GM12891 (cell line): ENCODE measurements at regions not wholly inside any gene's neighbourhood (a gene's known extent, or its start where the extent isn't known, plus 50 kb on each side); places are given as distances from the start of the nearest gene placed in this dataset.
"Not testable (repeated sequence)": the region's sequence is repeated elsewhere in the genome, so short reads cannot be mapped to it uniquely, and the experiment has no call there.

ENCODE experiments used
- DNase-seq: peaks from one replicate; pipeline ENCODE4 v3.0.0; 2011; ENCODE audit warnings: low spot score; ENCODE audit not compliant: insufficient read length
- FAIRE-seq: peaks from 2 replicates; lab custom pipeline; 2011; peaks lifted over from hg19 to GRCh38; lab: Jason Lieb, UNC
- PAX5 ChIP-seq: IDR thresholded peaks from 2 replicates; pipeline ENCODE4 v1.6.1; 2011; ENCODE audit warnings: low read length, moderate library complexity, mild to moderate bottlenecking; ENCODE audit not compliant: insufficient read depth, severe bottlenecking
- POLR2A ChIP-seq: IDR thresholded peaks from 2 replicates; pipeline ENCODE4 v1.6.1; 2011; ENCODE audit warnings: low read depth, low read length, control low read depth
- POLR2AphosphoS5 ChIP-seq: IDR thresholded peaks from 2 replicates; pipeline ENCODE4 v1.6.1; 2011; ENCODE audit warnings: low read depth, low read length, control low read depth
- POU2F2 ChIP-seq: IDR thresholded peaks from 2 replicates; pipeline ENCODE4 v1.6.1; 2011; ENCODE audit warnings: low read depth, mild to moderate bottlenecking, control low read depth, low read length, moderate library complexity
- SPI1 ChIP-seq: IDR thresholded peaks from 2 replicates; pipeline ENCODE4 v1.6.1; 2011; ENCODE audit warnings: low read depth, low read length, control low read depth
- TAF1 ChIP-seq: IDR thresholded peaks from 2 replicates; pipeline ENCODE4 v1.6.1; 2011; ENCODE audit warnings: low read depth, low read length, control low read depth

DNA sequence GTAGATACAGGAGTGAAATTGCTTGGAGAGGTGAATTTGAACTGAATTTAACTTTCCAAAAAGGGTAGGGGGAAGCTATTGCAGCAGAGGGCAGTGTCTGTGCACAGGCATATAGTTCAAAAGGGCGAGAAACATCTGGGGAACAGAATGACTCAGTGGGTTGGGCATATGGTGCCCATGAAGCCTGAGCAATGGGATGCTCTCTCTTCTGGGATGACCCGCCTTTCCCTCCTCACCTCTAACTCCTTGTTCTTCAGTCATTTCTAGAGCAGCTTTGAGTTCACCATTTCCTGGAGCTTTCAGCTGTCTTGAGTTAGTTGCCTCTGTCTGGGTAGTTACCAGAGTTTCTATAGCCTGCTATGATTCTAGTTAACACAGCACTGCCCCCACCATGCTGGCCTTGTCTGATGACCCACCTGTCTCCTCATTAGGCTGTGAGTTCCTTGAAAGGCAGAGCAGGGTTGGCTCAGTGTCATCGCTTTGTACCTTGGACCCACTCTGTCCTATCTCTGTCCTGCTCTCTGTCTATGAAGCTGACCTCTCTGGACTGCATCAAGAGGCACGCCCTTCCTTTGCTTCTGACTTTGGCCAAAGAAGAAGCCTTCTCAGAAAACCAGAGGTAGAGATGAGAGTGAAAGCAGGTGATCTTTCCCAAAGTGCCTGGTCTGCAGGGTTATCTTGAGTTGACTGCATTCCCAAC is 299.6 kb upstream of the KLF4 start:
- DNase-seq (no peak), FAIRE-seq (no peak)
- no peak for TF ChIP-seq SPI1
- TF ChIP-seq POLR2A, result no peak
- no peak for TF ChIP-seq PAX5
- no peak for TF ChIP-seq TAF1
- TF ChIP-seq POU2F2, result no peak
- no peak for TF ChIP-seq POLR2AphosphoS5

- DNase-seq (no peak), FAIRE-seq (no peak)
- TF ChIP-seq TAF1 (no peak), PAX5 (no peak), POU2F2 (no peak)
Measured at GRCh38 chr9:107786561-107786960, 297.0 kb upstream of the KLF4 start.

DNA sequence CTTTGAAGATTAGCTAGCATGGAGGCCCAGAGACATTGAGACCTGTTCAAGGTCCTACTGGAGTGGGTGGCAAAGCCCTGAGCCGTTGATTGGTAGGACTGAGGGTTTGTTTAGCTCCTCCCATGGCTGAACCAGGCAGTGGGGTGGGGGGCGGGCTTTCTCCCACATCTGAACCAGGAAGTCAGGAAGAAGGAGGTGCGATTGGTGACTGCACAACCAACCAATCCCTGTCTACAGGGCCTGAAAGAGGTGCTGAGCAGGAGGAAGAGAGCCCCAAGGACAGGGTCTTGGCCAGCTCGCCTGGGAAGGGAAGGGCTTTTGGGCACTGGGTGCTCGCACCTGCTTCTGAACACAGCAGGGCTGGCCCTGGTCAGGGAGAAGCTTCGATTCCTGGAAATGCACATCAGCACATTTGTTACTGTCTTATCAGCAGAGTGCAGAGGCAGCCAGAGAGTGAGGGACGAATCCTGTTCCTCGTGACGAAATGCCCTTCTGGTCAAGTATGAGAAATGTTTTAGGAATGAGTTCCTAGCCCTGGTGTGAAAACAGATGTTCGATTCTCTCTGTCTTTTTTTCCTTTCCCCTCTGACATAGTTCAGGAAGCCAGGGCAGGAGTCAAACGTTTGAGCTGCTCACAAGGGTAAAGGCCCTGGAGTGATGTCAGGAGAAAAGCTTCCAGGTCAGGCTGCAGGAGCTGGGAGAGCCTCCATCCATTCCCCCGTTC is 294.8 kb upstream of the KLF4 start:
- TF ChIP-seq TAF1, result no peak
- TF ChIP-seq POU2F2, result no peak
- no peak for TF ChIP-seq PAX5
- no peak for TF ChIP-seq POLR2A
- TF ChIP-seq POLR2AphosphoS5, result no peak
- no peak for TF ChIP-seq SPI1
- no peak for FAIRE-seq
- DNase-seq, result no peak

GRCh38 chr9:107782789-107783188 is 293.2 kb upstream of the KLF4 start:
- FAIRE-seq (no peak), DNase-seq (no peak)
- TF ChIP-seq PAX5 (no peak), SPI1 (no peak), POU2F2 (no peak), TAF1 (no peak), POLR2AphosphoS5 (no peak), POLR2A (no peak)

DNA sequence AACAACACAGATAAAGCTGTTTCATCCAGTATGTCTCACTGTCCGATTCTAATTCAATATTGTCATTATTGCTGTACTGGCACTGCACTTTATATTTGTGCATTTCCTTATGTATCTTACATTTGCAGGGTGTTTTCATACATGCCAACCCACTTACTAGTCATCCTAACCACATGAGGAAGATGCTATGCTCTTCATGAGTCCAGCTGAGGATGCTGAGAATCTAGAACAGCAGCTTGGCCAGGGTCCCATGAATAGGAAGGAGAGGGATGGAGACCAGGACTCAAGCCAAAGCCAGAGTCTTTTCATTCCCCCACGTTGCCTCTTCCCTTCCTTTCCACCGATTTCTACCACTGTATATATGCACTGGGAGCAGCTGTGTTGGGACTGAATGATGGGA is 292.8 kb upstream of the KLF4 start:
- TF ChIP-seq POLR2A, result no peak
- no peak for TF ChIP-seq PAX5
- TF ChIP-seq POLR2AphosphoS5, result no peak
- no peak for TF ChIP-seq TAF1
- TF ChIP-seq POU2F2, result no peak
- TF ChIP-seq SPI1, result no peak
- DNase-seq, result no peak
- no peak for FAIRE-seq

- no peak for DNase-seq
- TF ChIP-seq SPI1, result no peak
- TF ChIP-seq POLR2AphosphoS5, result no peak
- TF ChIP-seq TAF1, result no peak
- TF ChIP-seq POU2F2, result no peak
- TF ChIP-seq PAX5, result no peak
- TF ChIP-seq POLR2A, result no peak
- no peak for FAIRE-seq
Measured at GRCh38 chr9:107780960-107781359, 291.4 kb upstream of the KLF4 start.

DNA sequence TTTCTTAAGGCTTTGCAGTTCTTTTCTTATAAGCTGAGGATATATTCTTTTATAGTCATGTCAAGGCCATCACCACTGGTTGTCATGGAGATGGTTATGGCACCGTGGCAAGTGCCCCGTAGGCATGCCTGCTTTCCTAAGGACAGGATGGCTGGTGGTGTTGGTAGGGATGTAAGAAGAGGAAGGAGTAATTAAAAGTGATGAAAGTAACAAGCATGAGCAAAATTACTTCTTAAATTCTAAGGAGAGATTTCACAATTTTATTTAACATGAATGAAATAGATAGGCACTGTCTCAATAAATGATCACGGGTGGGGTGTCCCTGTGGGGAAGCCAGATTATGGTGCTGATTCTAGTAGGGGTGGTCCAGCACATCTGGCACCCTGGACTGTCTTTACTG is 290.2 kb upstream of the KLF4 start:
- FAIRE-seq, result no peak
- TF ChIP-seq TAF1 (no peak), SPI1 (no peak), PAX5 (no peak)
- no peak for DNase-seq

DNA sequence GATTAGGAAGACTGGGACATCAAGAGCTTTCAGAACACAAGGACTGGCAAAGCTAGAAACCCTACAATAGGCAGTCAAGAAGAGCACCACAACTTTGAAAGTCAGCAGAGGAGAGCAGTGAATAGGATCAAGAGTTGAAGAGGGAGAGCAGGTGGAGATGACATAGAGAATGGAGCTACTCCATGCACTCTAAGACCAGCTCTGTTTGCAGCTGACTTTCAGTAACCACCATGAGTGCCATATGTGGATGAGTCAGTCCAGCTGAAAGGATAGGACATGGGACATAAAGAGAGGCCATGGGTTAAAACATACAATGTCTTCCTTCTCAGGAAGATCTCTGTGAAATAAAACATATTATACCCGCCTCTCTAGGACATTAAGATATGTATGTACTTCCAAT is 289.1 kb upstream of the KLF4 start:
- no peak for FAIRE-seq
- DNase-seq, result no peak
- TF ChIP-seq TAF1, result no peak
- no peak for TF ChIP-seq POLR2AphosphoS5
- no peak for TF ChIP-seq SPI1
- TF ChIP-seq POU2F2, result no peak
- TF ChIP-seq PAX5, result no peak
- no peak for TF ChIP-seq POLR2A

DNA sequence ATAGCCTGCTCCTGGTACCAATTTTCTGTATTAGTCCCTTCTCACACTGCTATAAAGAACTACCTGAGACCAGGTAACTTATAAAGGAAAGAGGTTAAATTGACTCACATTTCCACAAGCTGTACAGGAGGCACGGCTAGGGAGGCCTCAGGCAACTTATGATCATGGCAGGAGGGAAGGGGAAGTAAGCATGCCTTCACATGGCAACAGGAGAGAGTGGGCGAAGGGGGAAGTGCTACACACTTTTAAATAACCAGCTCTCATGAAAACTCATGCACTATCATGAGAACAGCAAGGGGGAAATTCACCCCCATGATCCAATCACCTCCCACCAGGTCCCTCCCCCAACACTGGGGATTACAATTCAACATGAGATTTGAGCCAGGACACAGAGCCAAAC is 284.5 kb upstream of the KLF4 start:
- not testable (repeated sequence) for FAIRE-seq, DNase-seq
- TF ChIP-seq SPI1, result peak; percentile 7; the same call in 1 of the 2 replicates

- FAIRE-seq, result no peak
- no peak for DNase-seq
- TF ChIP-seq POU2F2 (no peak), TAF1 (no peak), PAX5 (no peak), POLR2AphosphoS5 (no peak), POLR2A (no peak), SPI1 (no peak)
Measured at GRCh38 chr9:107772988-107773387, 283.4 kb upstream of the KLF4 start.
